Choroid plexus epithelial cell (primary cell): ENCODE measurements at regions not wholly inside any gene's neighbourhood (a gene's known extent, or its start where the extent isn't known, plus 50 kb on each side); places are given as distances from the start of the nearest gene placed in this dataset.
"Not testable (repeated sequence)": the region's sequence is repeated elsewhere in the genome, so short reads cannot be mapped to it uniquely, and the experiment has no call there.

Experiments
- DNase-seq: peaks from one replicate; pipeline ENCODE4 v3.0.0-alpha.2; 2010; ENCODE audit warnings: low read depth
- H3K4me3 ChIP-seq: 2 replicates; pipeline ENCODE4 v1.5.1; 2011; ENCODE audit warnings: low read depth, mild to moderate bottlenecking, control low read depth, low read length, moderate library complexity
- CTCF ChIP-seq: conservative IDR thresholded peaks from 2 replicates; pipeline ENCODE4 v1.5.1; 2011; ENCODE audit warnings: low read depth, mild to moderate bottlenecking, control low read depth, inconsistent platforms, low read length, moderate library complexity

- peak; percentile 36 for DNase-seq
- TF ChIP-seq CTCF: no peak
- no peak overlapping the region for H3K4me3 ChIP-seq
These were observed 282.8 kb downstream of the ALDH8A1 start for GRCh38 chr6:134667111-134667510.

- H3K4me3 ChIP-seq: no peak overlapping the region
- no peak for DNase-seq
- TF ChIP-seq CTCF: no peak
These were observed 283.8 kb downstream of the ALDH8A1 start for GRCh38 chr6:134666125-134666524.

GRCh38 chr6:134665029-134665723 is 284.7 kb downstream of the ALDH8A1 start:
- H3K4me3 ChIP-seq: no peak overlapping the region
- TF ChIP-seq CTCF: no peak
- DNase-seq: no peak

- no peak for TF ChIP-seq CTCF
- peak; percentile 64 for DNase-seq
- no peak overlapping the region for H3K4me3 ChIP-seq
These were observed 285.9 kb downstream of the ALDH8A1 start for GRCh38 chr6:134663800-134664535.

- no peak for DNase-seq
- no peak overlapping the region for H3K4me3 ChIP-seq
- TF ChIP-seq CTCF: no peak
These were observed 286.5 kb downstream of the ALDH8A1 start for GRCh38 chr6:134663356-134663755.

GRCh38 chr6:134662077-134662700 is 287.7 kb downstream of the ALDH8A1 start:
- no peak for TF ChIP-seq CTCF
- DNase-seq: no peak

GRCh38 chr6:134659885-134660284 is 290.0 kb downstream of the ALDH8A1 start:
- not testable (repeated sequence) for H3K4me3 ChIP-seq, DNase-seq

More at GRCh38 chr6:134662077-134662700, 287.7 kb downstream of the ALDH8A1 start:
- H3K4me3 ChIP-seq: no peak overlapping the region
